ENCODE measurements at regions not wholly inside any gene's neighbourhood (a gene's known extent, or its start where the extent isn't known, plus 50 kb on each side); places are given as distances from the start of the nearest gene placed in this dataset.

DNA sequence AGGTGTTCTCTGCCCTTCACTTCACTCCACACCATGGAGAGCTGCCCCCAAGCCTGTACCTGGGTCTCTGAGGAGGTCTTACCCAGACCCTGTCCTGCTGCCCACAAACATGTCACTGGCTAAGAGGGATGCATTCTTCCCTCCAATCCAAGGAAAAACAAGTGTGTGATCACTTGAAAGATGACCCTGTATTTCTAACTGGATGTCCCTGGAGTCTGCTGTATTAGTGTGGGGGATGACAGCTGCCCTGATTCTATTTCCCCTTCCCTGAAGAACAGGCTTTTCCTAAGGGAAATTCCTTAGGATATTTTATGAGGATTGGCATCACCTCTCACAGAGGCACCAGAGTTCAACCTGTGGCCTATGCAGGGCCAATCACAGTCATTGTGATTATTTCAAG is 55.0 kb upstream of the GATA2 start:
- intact Hi-C loops (cut with micrococcal nuclease; ENCODE audit: unreplicated experiment) (no loop called here), in situ Hi-C loops (cut with MboI) (no loop called here)
- Histone ChIP-seq H2AFZ (ENCODE audit: control insufficient read depth, low read depth, low read length) (no peak overlapping the region), H3K4me2 (ENCODE audit: control insufficient read depth, insufficient read depth) (no peak overlapping the region), H3K27ac (ENCODE audit: control insufficient read depth, insufficient read depth) (no peak overlapping the region), H4K20me1 (ENCODE audit: control insufficient read depth, insufficient read depth) (no peaks in the 10 kb centered on the region), H3K79me2 (ENCODE audit: control insufficient read depth, insufficient read depth, low read length) (no peaks in the 10 kb centered on the region), H3K27me3 (replicated peaks in 1 of 2; ENCODE audit: control insufficient read depth in 2 of 2, insufficient read depth in 2 of 2, low read length in 1 of 2) (no peaks in the 10 kb centered on the region; a peak in 1 of 4 replicates), H3K9me3 (replicated peaks; ENCODE audit: control insufficient read depth, insufficient read depth, low read length) (no peaks in the 10 kb centered on the region; the same call in 2 of the 3 replicates), H3K9ac (ENCODE audit: control insufficient read depth, insufficient read depth, low read length) (no peak overlapping the region), H3K4me1 (ENCODE audit: control insufficient read depth, insufficient read depth, low read length) (no peaks in the 10 kb centered on the region), H3K4me3 (no peak overlapping the region), H3K36me3 (ENCODE audit: control insufficient read depth in 2 of 2, insufficient read depth in 2 of 2, low read length in 1 of 2) (no peaks in the 10 kb centered on the region)
- RAD21 ChIA-PET (ENCODE audit: unreplicated experiment), result no interaction called here
- BruUV-seq (replicated peaks), result no TSS peak
- SMC1A ChIA-PET (ENCODE audit: uncharacterized antibody, unreplicated experiment), result interaction anchor here (0.6 kb wide), 1 partner anchor 1360 kb away, joined by 3 read pairs; no protein-coding TSS in a partner anchor
- DNase-seq (ENCODE audit: low read depth, low spot score) (no peak), FAIRE-seq (no peak), ATAC-seq (no peak)
- CTCF ChIA-PET, result no interaction called here
- POLR2A ChIA-PET, result no interaction called here
- TF ChIP-seq CREM (IDR thresholded peaks at IDR 0.05; ENCODE audit: low read depth) (no peak), CBX3 (IDR thresholded peaks at IDR 0.05; ENCODE audit: borderline replicate concordance, low read depth) (no peak), NFYB (IDR thresholded peaks at IDR 0.05; ENCODE audit: insufficient read depth, low read depth, low read length) (no peak), ETV6 (conservative IDR thresholded peaks at IDR 0.05 in 1 of 2, IDR thresholded peaks at IDR 0.05 in 1 of 2; ENCODE audit: borderline replicate concordance in 1 of 2, low read depth in 1 of 2) (no peak), ZNF687 (IDR thresholded peaks at IDR 0.05) (no peak), IKZF2 (IDR thresholded peaks at IDR 0.05) (no peak), SUPT20H (IDR thresholded peaks at IDR 0.05; ENCODE audit: borderline replicate concordance, control insufficient read depth, low read depth, low read length) (no peak), JUNB (IDR thresholded peaks at IDR 0.05) (no peak), CUX1 (IDR thresholded peaks at IDR 0.05; ENCODE audit: insufficient replicate concordance, low read depth, low read length) (no peak), NFIC (IDR thresholded peaks at IDR 0.05; ENCODE audit: low read depth, low read length) (no peak), PAX8 (IDR thresholded peaks at IDR 0.05) (no peak), SREBF1 (IDR thresholded peaks at IDR 0.05; ENCODE audit: low read length) (no peak), EGR1 (IDR thresholded peaks at IDR 0.05; ENCODE audit: borderline replicate concordance in 1 of 2, low read depth in 2 of 2, low read length in 2 of 2) (no peak), GATAD2B (conservative IDR thresholded peaks at IDR 0.05; ENCODE audit: low read depth) (no peak)
